ENCODE measurements at regions not wholly inside any gene's neighbourhood (a gene's known extent, or its start where the extent isn't known, plus 50 kb on each side); places are given as distances from the start of the nearest gene placed in this dataset.
"Not testable (repeated sequence)": the region's sequence is repeated elsewhere in the genome, so short reads cannot be mapped to it uniquely, and the experiment has no call there.

DNA sequence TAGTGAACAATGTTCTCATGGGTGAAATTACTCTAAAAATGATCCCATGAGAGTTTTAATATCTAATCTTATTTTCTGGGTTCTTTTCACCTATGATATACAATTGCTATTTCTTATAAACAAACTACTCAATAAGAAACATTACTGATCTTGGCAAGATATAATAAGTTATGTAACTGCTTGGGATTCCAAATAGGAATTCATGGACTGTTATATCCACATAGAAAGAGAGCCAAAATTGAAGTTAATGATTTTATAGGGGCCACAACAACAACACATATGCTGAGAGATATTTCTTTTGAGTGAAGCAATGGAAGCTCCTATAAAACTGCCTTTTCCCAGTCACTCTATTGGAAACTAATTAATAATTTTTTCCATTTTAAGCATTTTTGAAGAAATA, 90.4 kb upstream of the TLL1 start:
- DNase-seq = no peak

GRCh38 chr4:165783626-165784025, 89.4 kb upstream of the TLL1 start:
- no peak for DNase-seq

GRCh38 chr4:165784672-165785071, 88.4 kb upstream of the TLL1 start:
- no peak for DNase-seq

GRCh38 chr4:165785337-165785736, 87.7 kb upstream of the TLL1 start:
- DNase-seq = no peak

DNA sequence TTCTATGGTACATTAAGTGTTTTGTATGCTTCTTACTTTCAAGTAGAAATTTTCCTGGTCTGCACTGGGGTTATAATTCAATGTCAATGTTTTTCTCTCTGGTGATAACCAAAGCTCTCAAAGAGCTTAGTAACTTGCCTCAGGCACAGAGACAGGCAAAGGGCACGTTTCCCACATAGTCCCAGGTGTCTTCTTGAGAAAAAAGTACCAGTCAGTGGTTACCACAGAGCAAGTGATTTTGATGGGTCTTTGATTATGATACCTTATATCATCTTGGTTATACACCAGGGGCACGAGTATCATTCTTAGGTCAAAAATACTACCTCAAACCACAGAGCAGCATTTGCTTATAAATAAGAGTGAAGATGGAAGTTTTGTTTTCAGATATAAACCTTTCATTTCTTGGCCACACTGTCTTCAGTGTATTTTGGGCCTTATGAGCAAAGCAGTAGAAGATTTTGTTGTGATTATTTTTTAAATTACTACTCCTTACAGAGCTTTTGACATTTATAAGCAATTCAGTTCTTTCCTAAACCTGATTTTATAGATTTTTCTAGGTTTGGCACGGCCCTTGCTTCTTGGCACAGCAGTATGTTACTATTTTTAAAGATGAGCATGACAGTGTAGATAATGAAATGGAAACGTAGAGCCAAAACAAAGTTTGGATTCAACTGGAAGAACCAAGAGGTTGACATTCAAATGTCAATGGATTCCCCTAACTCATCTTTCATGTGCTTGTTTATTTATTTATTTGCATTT, 85.3 kb upstream of the TLL1 start:
- DNase-seq = no peak

- no peak for DNase-seq
Measured at GRCh38 chr4:165788686-165789463, 84.2 kb upstream of the TLL1 start.

- no peak for DNase-seq
Measured at GRCh38 chr4:165793236-165793635, 79.8 kb upstream of the TLL1 start.

- no peak for DNase-seq
Measured at GRCh38 chr4:165794834-165795233, 78.2 kb upstream of the TLL1 start.

GRCh38 chr4:165799384-165799815, 73.6 kb upstream of the TLL1 start:
- no peak for DNase-seq

GRCh38 chr4:165802452-165802851, 70.6 kb upstream of the TLL1 start:
- DNase-seq = no peak

GRCh38 chr4:165803005-165803404, 70.0 kb upstream of the TLL1 start:
- DNase-seq = no peak

GRCh38 chr4:165805406-165805805, 67.6 kb upstream of the TLL1 start:
- no peak for DNase-seq

DNA sequence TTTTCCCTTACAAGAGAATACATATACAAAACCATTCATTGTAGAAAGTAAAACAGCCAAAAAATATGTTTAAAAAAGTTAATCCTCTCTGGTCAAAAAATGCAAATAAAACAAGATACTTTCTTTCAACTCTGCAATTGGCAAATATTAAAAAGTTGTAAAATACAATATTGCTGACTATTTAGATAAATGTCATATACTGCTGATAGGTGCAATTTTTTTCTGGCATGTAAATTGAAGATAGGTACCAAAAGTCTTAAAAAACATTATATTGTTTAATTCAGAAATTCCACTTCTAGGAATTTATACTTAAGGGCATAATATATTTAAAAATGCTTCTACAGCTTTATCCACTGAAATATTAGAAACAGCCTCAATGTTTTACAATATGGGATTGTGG, 66.4 kb upstream of the TLL1 start:
- no peak for DNase-seq

DNA sequence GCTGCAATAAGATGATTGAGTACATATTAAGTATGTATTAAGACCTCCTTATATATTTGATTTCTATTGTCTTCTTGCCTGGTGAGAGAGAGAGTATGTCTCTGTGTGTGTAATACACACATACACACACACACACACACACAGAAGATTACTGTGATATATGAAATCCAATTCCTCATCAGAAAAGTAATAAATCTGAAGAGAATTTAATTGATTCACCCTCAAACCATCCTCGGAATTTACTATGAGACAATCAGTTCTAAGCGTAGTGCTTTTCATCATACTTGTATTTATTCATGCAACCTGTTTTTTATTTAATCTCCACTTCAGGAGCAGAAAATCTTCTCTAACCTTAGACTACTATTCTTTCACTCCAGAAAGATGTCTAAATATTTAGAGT, 62.3 kb upstream of the TLL1 start:
- peak; percentile 62 for DNase-seq

- no peak for DNase-seq
Measured at GRCh38 chr4:165813606-165814005, 59.4 kb upstream of the TLL1 start.

DNA sequence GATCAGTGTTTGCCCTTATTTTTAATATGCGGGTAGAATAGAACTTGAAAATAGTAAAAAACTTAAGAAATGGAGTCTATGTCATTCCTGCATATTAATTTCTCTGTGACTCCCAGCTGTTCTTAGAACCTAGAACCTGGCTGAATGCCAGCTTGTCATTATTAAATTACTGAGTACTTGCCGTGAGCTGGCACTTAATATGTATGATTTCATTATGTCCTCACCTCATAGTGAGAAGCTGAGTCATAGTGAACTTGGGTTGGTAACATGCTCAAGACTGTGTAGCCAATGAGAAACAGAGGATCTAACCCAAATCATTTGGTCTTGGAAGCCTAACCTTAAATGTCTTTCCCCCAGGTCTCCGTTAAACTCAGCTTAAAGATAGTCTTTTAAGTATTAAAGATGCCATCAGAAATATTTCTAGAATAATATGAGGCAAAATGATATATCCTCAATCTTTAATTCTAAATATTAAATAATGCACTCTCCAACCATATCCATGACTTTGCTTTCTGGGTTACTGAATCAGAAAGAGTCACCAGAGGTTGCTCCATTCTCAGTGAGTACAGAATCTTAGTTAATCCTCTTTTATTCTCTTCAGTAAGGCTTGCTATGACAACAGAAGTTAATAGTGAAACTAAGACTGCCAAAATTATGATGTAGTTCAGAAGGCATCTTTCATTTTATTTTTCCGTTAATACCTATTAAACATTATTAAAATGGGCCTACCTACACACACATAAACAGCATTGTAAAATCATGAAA, 58.6 kb upstream of the TLL1 start:
- peak; percentile 63 for DNase-seq

- not testable (repeated sequence) for DNase-seq
Measured at GRCh38 chr4:165819126-165819525, 53.9 kb upstream of the TLL1 start.

All from HCEC 1CT (cell line).